B cell (primary cell): ENCODE measurements at regions not wholly inside any gene's neighbourhood (a gene's known extent, or its start where the extent isn't known, plus 50 kb on each side); places are given as distances from the start of the nearest gene placed in this dataset.
"Not testable (repeated sequence)": the region's sequence is repeated elsewhere in the genome, so short reads cannot be mapped to it uniquely, and the experiment has no call there.

Experiments used
- ATAC-seq: fragments of 200-7000 bp; cut with Tn5 transposase; one replicate; pipeline ENCODE4 v1.10.0; 2021; ENCODE audit warnings: low read depth, mild to moderate bottlenecking, moderate number of reproducible peaks, moderate library complexity
- CTCF ChIA-PET: fragments of 350-600 bp; sonication (Branson Sonifier 250); formaldehyde crosslinking; loops from one replicate; lab custom pipeline; 2021; ENCODE audit warnings: antibody characterized with exemption, inconsistent platforms; lab: Charles Lee
- POLR2A ChIA-PET: fragments of 350-600 bp; sonication (Branson Sonifier 250); formaldehyde crosslinking; loops from one replicate; lab custom pipeline; 2021; ENCODE audit warnings: antibody characterized with exemption; lab: Charles Lee
- DNase-seq: peaks from one replicate; pipeline ENCODE4 v3.0.0; 2013
- H2AFZ ChIP-seq: 2 replicates; pipeline ENCODE4 v1.6.1; 2012; ENCODE audit warnings: mild to moderate bottlenecking, low read depth, low read length; ENCODE audit not compliant: insufficient read depth, poor library complexity, severe bottlenecking
- H3K27ac ChIP-seq, 2 donors: 1 replicate in 1 of 2; 2 replicates in 1 of 2; pipeline ENCODE4 v1.5.1; 2012 to 2013; ENCODE audit warnings: low read length in 2 of 2, mild to moderate bottlenecking in 2 of 2, moderate library complexity in 1 of 2
- H3K27me3 ChIP-seq, 4 experiments: fragments of 200-600 bp in 1 of 4; sonication (generic) in 1 of 4; replicated peaks in 1 of 4; 1 replicate in 2 of 4; 2 replicates in 2 of 4; pipeline versions ENCODE4 v1.6.1 to v1.7.0; 2013 to 2016; ENCODE audit warnings: low read length in 3 of 4, mild to moderate bottlenecking in 2 of 4, mixed read lengths in 1 of 4, moderate library complexity in 1 of 4; ENCODE audit not compliant: insufficient read depth in 4 of 4, control insufficient read depth in 3 of 4; ENCODE audit errors: control extremely low read depth in 1 of 4
- H3K36me3 ChIP-seq, 2 experiments: replicated peaks in 1 of 2; 1 replicate in 1 of 2; 2 replicates in 1 of 2; pipeline versions ENCODE4 v1.6.1 to v1.7.1; 2013; ENCODE audit warnings: low read length in 1 of 2; ENCODE audit not compliant: insufficient read depth in 2 of 2, control insufficient read depth in 1 of 2; ENCODE audit errors: control extremely low read depth in 1 of 2, extremely low read depth in 1 of 2
- H3K4me1 ChIP-seq, 2 donors: fragments of 200-600 bp in 1 of 2; sonication (generic) in 1 of 2; 1 replicate in 1 of 2; 2 replicates in 1 of 2; pipeline versions ENCODE4 v1.5.1 to v1.6.1; 2013 to 2017; ENCODE audit warnings: low read length in 2 of 2; ENCODE audit not compliant: control insufficient read depth in 2 of 2, insufficient read depth in 2 of 2
- H3K4me2 ChIP-seq: replicated peaks from 2 replicates; pipeline ENCODE3; 2012; ENCODE audit warnings: mild to moderate bottlenecking, low read depth, low read length; ENCODE audit not compliant: poor library complexity, severe bottlenecking
- H3K4me3 ChIP-seq, 5 experiments: fragments of 200-600 bp in 1 of 5; sonication (generic) in 1 of 5; 1 replicate in 3 of 5; 2 replicates in 2 of 5; pipeline versions ENCODE4 v1.5.1 to v1.7.0; 2011 to 2016; ENCODE audit warnings: low read length in 4 of 5, mild to moderate bottlenecking in 4 of 5, low read depth in 2 of 5, control low read depth in 1 of 5, moderate library complexity in 1 of 5; ENCODE audit not compliant: insufficient read depth in 1 of 5; ENCODE audit errors: control extremely low read depth in 1 of 5, extremely low read depth in 1 of 5
- H3K79me2 ChIP-seq: fragments of 200-600 bp; sonication (generic); one replicate; pipeline ENCODE4 v1.6.0; 2016; ENCODE audit warnings: low read length; ENCODE audit not compliant: control insufficient read depth, insufficient read depth
- H3K9ac ChIP-seq: fragments of 200-600 bp; sonication (generic); 2 replicates; pipeline ENCODE4 v1.6.1; 2017; ENCODE audit warnings: mild to moderate bottlenecking, low read length, moderate library complexity
- H3K9me3 ChIP-seq, 3 donors: one replicate each; pipeline versions ENCODE4 v1.6.1 to v1.7.1; 2013; ENCODE audit warnings: low read length in 2 of 3; ENCODE audit not compliant: control insufficient read depth in 2 of 3, insufficient read depth in 1 of 3; ENCODE audit errors: control extremely low read depth in 1 of 3
- H4K20me1 ChIP-seq: 2 replicates; pipeline ENCODE4 v1.6.0; 2012; ENCODE audit warnings: mild to moderate bottlenecking, low read length; ENCODE audit not compliant: insufficient read depth, control insufficient read depth, poor library complexity, severe bottlenecking
- H3K27ac Mint-ChIP-seq: one replicate; pipeline ENCODE4 v1.8.0; 2021; ENCODE audit warnings: mixed read lengths
- H3K27me3 Mint-ChIP-seq: one replicate; pipeline ENCODE4 v1.8.0; 2021; ENCODE audit warnings: mixed read lengths
- H3K4me1 Mint-ChIP-seq: one replicate; pipeline ENCODE4 v1.8.0; 2021; ENCODE audit warnings: mixed read lengths
- H3K4me3 Mint-ChIP-seq: one replicate; pipeline ENCODE4 v1.8.0; 2021; ENCODE audit warnings: mixed read lengths
- H3K9me3 Mint-ChIP-seq: one replicate; pipeline ENCODE4 v1.8.0; 2022; ENCODE audit warnings: mixed read lengths; ENCODE audit not compliant: insufficient read depth
- EZH2 ChIP-seq: IDR thresholded peaks from 2 replicates; pipeline ENCODE4 v1.6.1; 2012; ENCODE audit warnings: borderline replicate concordance, low read depth, mild to moderate bottlenecking, moderate library complexity, low read length; ENCODE audit not compliant: insufficient read depth, poor library complexity, severe bottlenecking
- WGBS: methylation state at CpG from one replicate; pipeline ENCODE4 v1.1.5; 2013; ENCODE audit warnings: missing lambda C conversion rate; ENCODE audit not compliant: insufficient coverage; 5-methylcytosine and 5-hydroxymethylcytosine counted together
- intact Hi-C: fragments of 100-400 bp; cut with micrococcal nuclease; formaldehyde crosslinking; loops from one replicate; pipeline ENCODE4 v1.10.0; 2022
- TF ChIP-seq, protein P1 (sequence below): fragments of 200-600 bp; IDR thresholded peaks from one replicate; pipeline ENCODE4 v1.8.0; 2022; ENCODE audit warnings: antibody characterized with exemption, mild to moderate bottlenecking

DNA sequence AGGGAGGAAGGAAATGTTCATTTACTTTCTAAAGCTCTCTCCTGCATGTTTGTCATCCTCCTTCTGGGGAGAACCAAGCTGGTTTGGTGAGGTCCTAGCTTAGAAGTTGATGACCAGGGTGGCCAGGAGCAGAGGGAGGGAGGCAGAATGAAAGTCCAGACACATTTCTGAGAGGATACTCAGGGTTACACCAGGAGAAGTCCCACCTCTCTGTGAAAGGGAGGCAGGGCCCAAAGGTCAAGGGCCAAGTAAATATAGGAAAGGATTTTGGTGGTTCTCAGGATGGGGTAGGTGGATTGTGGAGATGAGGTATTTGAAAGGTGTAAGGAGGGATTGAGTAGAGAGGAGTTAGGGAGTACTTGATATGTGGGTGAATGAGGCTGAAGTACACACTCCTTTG lies 58.0 kb upstream of the FBXO11 start:
- Histone ChIP-seq H3K4me3 (no peak overlapping the region), H3K27ac (no peak overlapping the region), H3K4me2 (no peak overlapping the region), H3K27me3 (peaks cover 0 to 2% (median 0%) of the 10 kb centered on the region in 4 experiments), H3K4me1 (no peaks in the 10 kb centered on the region), H4K20me1 (no peaks in the 10 kb centered on the region), H3K9me3 (peaks cover 0 to 6% (median 4%) of the 10 kb centered on the region in 3 donors), H3K79me2 (no peaks in the 10 kb centered on the region), H2AFZ (no peak overlapping the region), H3K9ac (no peak overlapping the region), H3K36me3 (no peaks in the 10 kb centered on the region)
- POLR2A ChIA-PET = no interaction called here
- DNase-seq (no peak), ATAC-seq (no peak)
- Mint-ChIP-seq H3K27me3 (peaks cover 23% of the 10 kb centered on the region), H3K27ac (no peak overlapping the region), H3K9me3 (peaks cover 4% of the 10 kb centered on the region), H3K4me1 (no peaks in the 10 kb centered on the region), H3K4me3 (no peak overlapping the region)
- intact Hi-C loops = no loop called here
- TF ChIP-seq, protein P1, sequence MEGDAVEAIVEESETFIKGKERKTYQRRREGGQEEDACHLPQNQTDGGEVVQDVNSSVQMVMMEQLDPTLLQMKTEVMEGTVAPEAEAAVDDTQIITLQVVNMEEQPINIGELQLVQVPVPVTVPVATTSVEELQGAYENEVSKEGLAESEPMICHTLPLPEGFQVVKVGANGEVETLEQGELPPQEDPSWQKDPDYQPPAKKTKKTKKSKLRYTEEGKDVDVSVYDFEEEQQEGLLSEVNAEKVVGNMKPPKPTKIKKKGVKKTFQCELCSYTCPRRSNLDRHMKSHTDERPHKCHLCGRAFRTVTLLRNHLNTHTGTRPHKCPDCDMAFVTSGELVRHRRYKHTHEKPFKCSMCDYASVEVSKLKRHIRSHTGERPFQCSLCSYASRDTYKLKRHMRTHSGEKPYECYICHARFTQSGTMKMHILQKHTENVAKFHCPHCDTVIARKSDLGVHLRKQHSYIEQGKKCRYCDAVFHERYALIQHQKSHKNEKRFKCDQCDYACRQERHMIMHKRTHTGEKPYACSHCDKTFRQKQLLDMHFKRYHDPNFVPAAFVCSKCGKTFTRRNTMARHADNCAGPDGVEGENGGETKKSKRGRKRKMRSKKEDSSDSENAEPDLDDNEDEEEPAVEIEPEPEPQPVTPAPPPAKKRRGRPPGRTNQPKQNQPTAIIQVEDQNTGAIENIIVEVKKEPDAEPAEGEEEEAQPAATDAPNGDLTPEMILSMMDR = no peak
- TF ChIP-seq EZH2 = no peak
- CTCF ChIA-PET = no interaction called here

DNA sequence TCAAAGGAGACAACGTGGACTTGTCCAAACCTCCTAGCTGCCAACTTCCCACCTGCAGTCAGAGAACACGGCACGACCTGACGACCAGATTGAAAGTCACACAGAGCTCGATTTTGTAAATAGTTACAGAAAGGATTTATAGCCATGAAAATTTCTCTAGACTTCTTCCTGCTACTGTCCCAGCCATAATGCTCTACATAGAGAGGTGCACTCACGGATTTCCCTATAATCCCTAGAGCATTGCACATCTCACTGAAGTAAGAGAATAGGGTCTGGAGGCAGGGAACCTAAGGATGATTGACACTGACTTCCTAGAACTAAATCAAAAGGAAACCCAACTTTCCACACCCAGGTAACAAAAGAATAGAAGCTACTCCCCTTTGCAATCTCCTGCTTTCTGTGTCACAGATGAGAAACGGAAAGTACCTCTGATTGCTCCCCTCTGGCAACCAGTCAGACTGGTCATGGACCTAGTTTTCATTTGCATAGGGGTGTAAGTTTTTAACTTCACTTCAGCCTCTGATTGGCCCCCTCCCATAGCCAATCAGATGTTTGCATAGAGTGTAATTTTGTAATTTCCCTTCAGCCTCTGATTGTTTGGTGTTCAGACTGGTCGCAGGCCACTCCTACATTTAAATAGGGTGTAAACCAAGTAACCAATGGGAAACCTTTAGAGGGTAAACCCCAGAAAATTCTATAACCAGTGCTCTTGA lies 58.6 kb upstream of the FBXO11 start:
- CTCF ChIA-PET = no interaction called here
- no CpG with 5 or more reads among the region's 8 CpGs for WGBS
- Histone ChIP-seq H3K79me2 (no peaks in the 10 kb centered on the region), H4K20me1 (no peaks in the 10 kb centered on the region), H3K27me3 (peaks cover 0 to 6% (median 0%) of the 10 kb centered on the region in 4 experiments), H3K27ac (no peak overlapping the region), H3K4me2 (no peak overlapping the region), H3K9me3 (peaks cover 0 to 6% (median 4%) of the 10 kb centered on the region in 3 donors), H3K4me1 (no peaks in the 10 kb centered on the region), H3K36me3 (no peaks in the 10 kb centered on the region), H2AFZ (no peak overlapping the region), H3K9ac (no peak overlapping the region), H3K4me3 (no peak overlapping the region)
- peaks cover 4% of the 10 kb centered on the region for H3K9me3 Mint-ChIP-seq
- H3K27ac Mint-ChIP-seq = no peak overlapping the region
- POLR2A ChIA-PET = no interaction called here
- intact Hi-C loops = no loop called here
- DNase-seq (no peak), ATAC-seq (no peak)
- H3K27me3 Mint-ChIP-seq = peaks cover 26% of the 10 kb centered on the region
- H3K4me3 Mint-ChIP-seq = no peak overlapping the region
- TF ChIP-seq, protein P1 = no peak
- no peak for TF ChIP-seq EZH2
- no peaks in the 10 kb centered on the region for H3K4me1 Mint-ChIP-seq

DNA sequence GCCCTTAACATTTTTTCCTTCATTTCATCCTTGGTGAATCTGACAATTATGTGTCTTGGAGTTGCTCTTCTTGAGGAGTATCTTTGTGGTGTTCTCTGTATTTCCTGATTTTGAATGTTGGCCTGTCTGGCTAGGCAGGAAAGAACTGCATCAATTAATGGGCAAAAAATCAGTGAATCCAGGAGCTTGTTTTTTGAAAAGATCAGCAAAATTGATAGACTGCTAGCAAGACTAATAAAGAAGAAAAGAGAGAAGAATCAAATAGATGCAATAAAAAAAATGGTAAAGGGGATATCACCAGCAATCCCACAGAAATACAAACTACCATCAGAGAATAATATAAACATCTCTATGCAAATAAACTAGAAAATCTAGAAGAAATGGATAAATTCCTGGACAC lies 70.4 kb upstream of the FBXO11 start:
- H3K4me2 ChIP-seq, H3K27ac ChIP-seq, H3K4me1 ChIP-seq, H3K79me2 ChIP-seq, H3K27me3 ChIP-seq, H2AFZ ChIP-seq, DNase-seq, POLR2A ChIA-PET, H3K9me3 Mint-ChIP-seq, H3K4me3 Mint-ChIP-seq, H3K9me3 ChIP-seq, ATAC-seq, H3K9ac ChIP-seq, H3K4me3 ChIP-seq, H3K27ac Mint-ChIP-seq, H3K36me3 ChIP-seq, CTCF ChIA-PET, intact Hi-C loops, H3K4me1 Mint-ChIP-seq, H4K20me1 ChIP-seq: not testable (repeated sequence)
- peaks cover 25% of the 10 kb centered on the region for H3K27me3 Mint-ChIP-seq
